RPMI8226 (cell line): ENCODE measurements at regions not wholly inside any gene's neighbourhood (a gene's known extent, or its start where the extent isn't known, plus 50 kb on each side); places are given as distances from the start of the nearest gene placed in this dataset.

Experiments
- DNase-seq: peaks from one replicate; pipeline ENCODE4 v3.0.0-alpha.2; 2015

DNA sequence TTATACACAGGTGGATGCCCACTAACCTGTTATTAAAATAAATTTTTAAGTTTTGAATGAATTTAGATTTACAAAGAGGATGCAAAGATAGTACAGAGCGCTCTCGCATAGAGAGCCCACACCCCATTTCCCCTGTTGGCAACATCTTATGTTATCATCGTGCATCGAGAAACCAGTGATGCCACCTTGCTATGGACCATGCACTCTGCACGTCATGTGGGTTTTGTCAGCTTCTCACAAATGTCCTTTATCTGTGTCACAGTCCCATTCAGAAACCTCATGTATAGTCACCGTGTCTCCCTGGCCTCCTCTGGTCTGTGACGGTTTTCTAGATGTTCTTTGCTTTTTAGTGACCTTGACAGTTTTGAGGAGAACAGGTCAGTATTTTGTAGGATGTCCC, 60.0 kb downstream of the ING1 start:
- DNase-seq: no peak

DNA sequence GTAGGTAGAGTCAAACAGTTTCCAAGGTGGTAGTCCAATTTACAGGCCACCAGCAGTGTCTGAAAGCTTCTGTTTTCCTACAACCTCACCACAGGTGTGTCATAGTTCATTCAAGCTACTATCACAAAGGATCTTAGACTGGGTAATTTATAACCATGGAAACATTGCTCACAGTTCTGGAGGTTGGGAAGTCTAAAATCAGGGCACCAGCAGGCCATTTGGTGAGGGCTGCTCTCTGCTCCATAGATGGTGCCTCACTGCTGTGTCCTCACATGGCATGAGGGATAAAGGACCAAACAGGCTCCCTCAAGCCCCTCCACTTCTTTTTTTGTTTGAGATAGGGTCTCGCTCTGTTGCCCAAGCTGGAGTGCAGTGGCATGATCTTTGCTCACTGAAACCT, 60.6 kb downstream of the ING1 start:
- no peak for DNase-seq

DNA sequence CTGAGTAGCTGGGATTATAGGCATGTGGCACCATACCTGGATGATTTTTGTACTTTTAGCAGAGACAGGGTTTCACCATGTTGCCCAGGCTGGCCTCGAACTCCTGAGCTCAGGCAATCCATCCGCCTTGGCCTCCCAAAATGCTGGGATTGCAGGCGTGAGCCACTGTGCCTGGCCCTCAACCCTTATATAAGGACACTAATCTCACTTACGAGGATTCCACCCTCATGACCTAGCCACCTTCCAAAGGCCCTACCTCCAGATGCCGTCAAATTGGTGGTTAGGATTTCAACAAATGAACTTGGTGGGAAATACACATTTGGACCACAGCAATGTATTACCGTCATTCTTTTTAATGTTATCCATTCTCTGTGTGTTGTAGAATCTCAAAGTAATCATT, 61.0 kb downstream of the ING1 start:
- DNase-seq: no peak

DNA sequence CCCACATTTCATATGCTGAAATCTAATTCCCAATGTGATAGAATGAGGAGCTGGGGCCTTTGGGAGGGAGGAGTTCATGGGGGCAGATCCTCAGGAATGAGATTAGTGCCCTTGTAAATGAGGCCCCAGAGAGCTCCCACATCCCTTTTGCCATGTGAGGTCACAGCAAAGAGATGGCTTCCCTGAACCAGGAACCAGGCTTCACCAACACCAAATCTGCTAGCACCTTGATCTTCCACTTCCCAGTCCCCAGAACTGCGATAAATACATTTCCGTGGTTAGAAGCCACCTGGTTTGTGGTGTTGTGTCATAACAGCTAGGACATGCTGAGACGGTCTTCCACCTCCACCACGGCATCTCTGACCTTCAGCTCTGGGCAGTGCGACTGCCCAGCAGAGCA, 62.1 kb downstream of the ING1 start:
- DNase-seq: no peak

DNA sequence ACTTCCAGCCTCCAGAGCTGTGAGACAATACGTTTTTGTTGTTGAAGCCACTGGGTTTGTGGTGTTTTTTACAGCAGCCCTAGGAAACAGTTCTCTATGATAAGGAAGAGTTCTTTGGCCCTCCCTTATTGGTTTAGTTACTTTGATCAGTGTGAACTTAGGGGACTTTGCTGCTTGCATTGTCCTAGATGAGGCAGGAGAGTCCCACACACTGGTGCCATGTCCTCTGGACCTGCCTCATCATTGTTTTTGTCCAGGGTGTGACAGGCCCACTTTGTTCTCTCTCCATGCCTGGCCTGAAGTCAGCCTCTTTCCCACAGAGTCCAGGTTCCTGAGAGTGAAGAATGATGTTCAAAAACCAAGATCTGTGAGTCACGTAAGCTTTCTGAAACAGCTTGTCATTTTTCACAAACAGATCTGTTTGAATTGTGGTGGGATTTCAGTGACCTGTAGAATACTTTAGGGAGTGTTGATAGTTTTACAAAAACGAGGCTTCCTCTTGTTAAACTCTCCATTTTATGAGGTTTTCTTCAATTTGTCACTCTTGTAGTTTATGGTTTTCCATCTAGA, 63.8 kb downstream of the ING1 start:
- DNase-seq: no peak

DNA sequence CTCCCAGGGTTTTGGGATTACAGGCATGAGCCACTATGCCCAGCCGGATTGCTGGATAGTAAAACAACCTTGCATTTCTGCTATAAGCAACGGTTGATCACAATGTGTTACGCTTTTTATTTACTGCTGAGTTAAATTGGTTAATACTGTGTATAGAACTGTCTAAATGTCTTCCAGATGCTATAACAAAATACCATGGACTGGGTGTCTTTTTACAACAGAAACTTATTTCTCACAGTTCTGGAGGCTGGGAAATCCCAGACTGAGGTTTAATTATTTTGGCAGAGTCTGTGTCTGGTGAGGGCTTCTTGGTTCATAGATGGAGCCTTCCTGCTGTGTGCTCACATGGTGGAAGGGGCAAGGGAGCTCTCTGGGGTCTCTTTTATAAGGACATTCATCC, 65.5 kb downstream of the ING1 start:
- no peak for DNase-seq

DNA sequence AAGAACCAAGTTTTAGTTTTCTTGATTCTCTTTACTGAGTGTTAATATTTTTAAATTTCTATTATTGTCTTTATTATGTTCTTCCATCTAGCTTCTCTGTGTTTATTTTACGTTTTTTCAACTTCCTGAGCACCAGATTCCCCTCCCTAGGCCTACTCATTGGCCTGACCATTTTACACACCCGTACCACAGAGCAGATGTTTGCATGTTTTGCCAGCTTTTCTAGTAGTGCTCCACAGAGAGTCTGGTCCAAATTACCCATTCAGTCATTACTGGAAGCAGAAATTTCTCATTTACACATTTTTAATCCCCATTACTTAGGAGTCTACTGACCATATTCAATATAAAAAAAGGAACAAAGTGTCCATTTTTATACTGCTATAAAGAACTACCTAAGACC, 66.9 kb downstream of the ING1 start:
- DNase-seq: no peak

DNA sequence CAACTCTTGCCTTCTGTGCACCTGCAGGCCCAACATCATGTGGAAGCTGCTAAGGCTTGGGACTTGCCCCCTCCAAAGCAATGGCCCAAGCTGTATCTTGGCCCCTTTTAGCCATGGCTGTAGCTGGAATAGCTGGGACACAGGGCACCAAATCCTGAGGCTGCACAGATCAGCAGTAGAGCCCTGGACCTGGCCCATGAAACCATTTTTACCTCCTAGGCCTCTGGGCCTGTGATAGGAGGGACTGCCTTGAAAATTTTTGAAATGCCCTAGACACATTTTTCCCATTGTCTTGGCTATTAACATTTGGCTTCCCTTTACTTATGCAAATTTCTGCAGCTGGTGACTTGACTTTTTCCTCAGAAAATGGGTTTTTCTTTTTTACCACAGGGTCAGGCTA, 68.7 kb downstream of the ING1 start:
- no peak for DNase-seq

DNA sequence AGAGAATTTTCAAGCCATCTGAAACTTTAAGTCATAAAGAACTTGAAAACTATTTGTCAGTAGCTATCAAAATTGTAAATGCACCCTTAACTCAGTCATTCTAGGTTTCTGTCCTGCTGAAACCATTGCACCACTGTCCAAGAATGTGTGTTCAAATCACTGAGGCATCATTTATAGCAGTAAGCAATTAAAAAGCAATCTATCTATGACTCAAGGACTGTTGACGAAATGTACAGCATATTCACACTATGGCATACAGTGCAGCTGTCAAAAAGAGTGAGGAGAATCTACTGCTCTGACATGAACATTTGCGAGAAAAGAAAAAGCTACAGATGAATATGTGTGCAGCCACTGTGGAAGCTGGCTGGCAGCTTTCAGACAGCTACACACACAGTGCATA, 71.2 kb downstream of the ING1 start:
- DNase-seq: no peak

DNA sequence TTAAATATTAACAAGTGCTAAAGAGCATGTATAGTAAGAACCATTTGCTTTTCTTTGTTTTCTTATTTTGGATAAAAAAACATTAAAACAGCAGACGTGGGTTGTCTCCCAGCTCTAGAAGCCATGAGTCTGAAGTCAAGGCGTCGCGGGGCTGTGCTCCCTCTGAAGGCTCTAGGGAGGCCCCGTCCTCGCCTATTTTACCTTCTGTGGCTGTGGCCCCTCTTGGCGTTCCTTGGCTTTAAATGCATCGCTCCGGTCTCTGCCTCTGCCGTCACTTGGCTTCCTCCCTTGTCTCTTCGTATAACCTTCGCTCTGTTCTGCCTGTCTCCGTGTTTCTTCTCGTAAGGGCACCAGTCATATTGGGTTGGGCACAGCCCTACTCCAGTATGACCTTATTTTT, 75.3 kb downstream of the ING1 start:
- DNase-seq: no peak

DNA sequence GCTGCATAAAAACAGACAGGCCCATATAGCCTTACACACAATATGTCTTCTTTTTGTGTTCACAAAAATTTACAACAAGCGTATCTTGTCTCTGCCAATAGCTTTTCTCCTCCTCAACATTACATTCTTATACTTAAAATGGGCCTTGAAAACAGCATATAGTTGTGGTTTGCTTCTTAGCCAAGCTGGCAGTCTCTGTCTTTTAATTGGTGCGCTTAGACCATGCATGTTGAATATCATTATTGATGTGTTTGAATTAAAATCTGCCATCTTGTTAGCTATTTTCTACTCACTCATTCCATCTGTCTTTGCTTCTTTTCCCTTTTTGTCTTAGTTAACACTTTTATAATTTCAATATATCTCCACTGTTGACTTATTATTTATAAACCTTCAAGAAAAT, 76.4 kb downstream of the ING1 start:
- no peak for DNase-seq

DNA sequence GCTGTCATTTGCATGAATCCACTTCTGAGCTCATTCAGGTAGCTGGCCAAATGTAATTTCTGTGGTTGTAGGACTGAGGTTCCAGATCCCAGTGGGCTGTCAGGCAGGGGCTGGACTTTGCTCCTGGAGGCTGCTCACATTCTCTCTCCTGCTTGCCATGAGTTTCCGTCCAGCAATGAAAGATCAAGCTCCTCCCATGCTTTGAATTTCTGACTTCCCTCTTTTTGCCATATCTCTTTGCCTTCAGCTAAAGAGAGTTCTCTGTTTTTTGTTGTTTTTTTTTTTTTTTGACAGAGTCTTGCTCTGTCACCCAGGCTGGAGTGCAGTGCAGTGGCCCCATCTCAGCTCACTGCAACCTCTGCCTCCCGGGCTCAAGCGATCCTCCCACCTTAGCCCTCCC, 76.9 kb downstream of the ING1 start:
- DNase-seq: no peak

DNA sequence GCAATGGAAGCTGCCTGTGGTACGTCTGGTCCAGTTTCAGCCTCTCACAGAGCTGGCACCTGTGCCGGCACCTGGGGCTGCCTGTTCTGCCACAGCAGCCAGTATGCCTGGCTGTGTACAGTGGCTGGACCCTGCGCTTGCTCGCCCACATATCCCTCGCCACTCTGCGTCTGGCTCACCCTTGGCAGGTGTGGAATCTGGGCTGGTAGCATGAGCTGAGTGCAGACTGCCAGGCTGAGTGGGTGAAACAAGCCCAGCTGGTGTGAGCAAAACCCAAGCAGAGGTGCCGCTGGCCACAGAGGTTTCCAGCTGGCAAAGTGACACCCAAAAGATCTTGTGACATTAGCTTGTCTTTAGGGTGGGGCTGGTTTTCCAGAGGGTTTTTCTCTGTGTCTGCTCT, 80.7 kb downstream of the ING1 start:
- no peak for DNase-seq

DNA sequence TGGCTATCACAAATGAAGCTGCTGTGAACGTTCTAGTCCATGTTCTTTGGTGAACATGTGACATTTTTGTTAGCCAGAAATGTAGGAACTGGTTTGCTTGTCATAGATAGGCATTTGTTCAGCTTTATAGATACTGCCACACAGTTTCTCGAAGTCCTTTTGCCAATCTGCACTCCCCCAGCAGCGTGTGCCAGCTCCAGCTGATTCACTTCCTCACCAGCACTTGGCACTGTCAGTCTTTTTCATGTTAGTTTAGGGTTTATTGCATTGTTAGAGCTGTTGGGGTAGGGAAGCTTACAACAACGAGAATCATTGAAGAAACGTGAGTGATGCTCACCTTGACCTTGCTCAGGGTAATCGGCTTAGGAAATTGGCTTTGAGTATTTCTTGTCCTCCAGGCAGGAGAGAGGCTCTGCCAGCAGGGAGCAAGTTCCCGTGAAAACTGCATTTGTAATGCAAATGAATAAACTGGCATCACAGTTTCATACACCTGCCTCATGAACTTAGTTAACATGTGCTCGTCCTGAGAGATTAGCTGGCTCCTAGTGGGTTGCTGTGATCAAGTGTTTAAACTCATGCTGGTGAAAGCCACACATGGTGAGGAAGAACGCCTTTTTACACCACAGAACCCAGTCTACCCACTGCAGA, 83.9 kb downstream of the ING1 start:
- DNase-seq: no peak

DNA sequence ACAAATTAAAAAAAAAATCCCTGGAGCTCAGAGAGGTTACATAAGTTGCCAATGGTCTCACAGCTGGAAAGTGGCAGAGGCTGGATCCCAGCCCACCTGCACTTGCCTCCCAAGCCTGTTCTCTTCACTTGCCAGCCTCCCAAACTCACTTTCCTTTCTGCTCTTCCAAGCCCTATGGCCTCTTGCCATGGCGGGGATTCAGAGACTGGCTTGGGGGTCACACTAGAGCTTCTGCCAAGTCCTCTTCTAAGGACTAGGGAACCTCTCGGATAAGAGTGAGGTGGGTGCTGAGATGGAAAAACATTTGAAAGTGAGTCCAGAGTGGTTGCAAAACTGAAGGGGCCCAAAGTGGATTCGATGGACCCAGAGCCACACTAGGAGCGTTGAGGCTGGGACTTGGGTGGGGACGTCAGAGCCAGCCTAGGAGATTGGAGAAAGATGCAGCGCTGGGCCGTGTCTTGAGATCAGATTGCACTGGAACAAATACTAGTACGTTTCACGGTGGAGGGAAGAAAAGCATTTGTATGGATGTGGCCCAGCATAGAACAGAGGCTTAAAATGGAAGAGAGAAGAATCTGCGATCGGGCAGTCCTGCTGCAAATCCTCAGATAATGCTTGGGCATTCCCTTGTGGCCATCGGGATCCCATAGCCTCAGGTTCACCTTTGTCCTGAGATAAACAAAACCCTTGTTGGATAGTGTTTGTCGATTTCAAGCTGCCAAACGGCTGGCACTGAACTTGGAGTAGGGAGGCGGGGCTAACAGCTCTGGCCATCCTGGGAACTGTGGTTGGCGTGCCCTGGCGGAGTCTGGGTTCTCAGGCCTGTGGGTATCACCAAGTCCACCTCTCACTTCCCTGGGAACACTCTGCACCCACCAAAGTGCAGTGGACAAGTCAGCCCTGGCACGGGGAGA, 84.8 kb downstream of the ING1 start:
- no peak for DNase-seq

DNA sequence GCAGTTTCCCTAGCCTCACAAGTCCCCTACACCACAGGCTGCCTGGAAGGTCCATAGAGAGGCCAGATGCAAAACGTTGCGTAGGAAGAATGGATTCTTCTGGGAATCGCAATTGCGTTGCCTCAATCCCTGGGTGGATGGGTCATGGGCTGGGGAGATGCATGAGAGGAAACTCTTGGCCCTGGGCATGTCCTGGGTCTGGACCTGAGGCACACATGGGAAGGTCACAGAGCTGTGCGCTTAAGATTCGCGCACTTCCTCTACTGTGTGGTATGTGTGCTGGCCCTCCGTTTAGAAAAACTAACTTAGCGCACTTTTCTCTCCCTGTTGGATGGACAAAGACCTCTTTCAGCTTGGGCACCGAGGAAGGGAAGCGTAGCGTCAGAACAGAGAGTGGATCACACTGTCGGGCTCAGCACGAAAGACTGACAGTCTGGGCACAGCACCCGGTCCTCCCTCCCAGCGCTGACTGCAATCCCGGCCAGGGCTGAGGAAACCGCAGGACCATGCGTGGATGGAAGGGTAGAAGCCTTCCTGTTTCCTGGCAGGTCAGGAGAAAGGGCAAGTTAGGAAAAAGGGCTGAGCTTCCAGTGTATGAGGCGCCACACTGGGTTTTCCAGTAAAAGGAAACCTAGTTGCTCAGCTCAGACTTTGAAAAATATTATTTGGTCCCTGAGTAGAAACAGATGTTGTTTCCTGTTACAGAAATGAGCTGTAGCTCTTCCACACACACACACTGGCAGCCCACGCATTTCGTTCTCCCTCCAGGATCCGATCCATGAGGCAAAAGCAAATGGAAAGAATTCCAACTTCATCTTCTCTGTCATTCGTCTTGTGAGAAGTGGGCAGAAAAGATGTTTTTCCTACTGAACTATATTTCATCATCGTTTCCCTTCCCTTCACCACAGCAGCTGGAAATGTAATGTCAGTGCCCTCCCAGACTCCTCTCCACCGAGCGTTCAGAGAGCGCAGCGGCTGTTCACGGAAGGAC, 86.0 kb downstream of the ING1 start:
- no peak for DNase-seq

DNA sequence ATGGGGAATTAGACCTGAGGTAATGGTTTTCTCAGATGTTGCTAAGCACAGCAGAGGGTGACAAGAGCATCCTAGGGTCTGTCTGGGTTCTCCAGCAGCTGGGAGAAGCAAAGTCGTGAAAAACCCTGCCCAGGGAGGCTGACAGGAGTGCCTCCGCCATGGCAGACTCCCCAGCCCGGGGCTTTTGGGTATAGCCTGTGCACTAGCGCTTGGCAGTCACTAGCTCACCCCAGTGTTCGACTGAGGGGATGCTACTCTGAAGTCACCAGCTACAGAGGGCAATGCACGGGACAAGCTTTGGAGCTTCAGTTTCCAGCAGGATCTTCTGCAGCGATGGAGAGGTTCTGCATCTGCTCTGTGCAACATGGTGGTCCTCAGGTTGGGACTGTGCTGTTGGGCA, 87.5 kb downstream of the ING1 start:
- DNase-seq: no peak

DNA sequence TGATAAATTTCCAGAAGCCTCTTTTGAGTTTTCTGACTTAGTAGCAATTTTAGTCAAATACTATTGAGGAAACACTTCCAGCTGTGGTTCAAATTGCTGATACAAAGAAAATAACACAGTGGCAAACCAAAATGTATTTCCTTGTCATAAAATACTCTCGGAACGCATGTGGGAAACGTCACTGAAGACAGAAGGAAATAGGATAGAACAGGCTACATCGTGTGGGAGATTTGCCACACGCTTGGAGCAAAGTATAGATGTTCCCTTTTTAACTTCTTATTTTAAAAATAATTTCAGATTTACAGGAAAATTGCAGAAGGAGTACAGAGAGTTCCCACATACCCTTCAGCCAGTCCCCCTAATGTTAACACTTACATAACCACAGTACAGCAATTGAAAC, 88.8 kb downstream of the ING1 start:
- DNase-seq: no peak

DNA sequence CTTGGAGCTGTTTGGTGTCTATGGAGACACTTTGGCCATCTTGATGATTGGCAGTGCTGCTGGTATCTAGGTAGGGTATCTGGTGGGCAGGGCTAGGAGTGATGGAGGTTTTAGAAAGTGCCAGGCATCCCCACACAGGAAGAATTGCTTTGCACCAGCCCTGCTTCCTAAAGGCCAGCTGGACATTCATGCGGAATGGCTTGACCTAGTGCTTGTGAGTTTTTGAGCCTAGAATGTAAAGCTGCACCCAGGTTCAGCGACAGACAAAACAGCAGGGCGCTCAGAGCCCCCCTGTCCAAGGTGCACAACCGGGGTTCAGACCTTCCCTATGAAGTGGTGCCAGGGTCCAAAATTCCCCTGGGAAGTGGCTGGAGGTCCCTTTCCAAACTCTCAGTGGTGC, 93.1 kb downstream of the ING1 start:
- DNase-seq: no peak

DNA sequence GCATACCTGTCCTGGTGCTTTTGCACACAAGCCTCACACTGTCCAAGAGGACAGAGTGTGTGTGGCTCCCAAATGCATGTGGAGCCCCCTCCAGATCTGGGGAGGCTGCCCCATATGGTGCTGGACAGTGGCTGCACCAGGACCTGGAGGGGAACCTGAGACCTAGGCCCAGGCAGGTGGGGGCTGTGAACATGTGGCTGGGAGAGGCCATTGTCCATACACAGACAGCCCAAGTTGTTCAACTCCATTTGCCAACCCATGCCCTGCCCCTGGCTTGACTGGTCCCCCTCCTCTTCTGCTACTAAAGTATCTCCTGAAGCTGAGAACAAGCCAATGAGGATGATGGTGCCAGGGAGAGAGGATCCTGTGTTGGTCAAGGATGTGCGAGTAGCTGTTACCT, 94.0 kb downstream of the ING1 start:
- DNase-seq: no peak

DNA sequence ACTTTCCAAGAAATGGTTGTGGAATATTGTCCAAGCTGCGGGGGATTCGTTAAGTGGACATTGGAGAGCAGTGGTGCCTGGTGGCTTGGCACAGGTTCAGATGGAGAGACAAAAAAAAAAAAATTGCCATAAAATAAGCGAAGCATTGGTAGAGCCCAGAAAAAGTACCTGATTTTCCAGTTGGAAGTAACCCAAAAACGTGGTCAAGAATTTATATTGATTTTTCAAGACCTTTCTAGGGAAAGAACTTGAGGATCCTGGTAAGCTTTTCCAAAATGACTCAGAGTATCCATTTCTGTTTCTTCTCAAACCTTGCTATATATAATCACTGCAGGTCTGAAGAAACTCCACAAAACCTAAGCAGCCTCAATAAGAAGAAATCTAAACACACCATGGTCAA, 94.6 kb downstream of the ING1 start:
- DNase-seq: no peak

DNA sequence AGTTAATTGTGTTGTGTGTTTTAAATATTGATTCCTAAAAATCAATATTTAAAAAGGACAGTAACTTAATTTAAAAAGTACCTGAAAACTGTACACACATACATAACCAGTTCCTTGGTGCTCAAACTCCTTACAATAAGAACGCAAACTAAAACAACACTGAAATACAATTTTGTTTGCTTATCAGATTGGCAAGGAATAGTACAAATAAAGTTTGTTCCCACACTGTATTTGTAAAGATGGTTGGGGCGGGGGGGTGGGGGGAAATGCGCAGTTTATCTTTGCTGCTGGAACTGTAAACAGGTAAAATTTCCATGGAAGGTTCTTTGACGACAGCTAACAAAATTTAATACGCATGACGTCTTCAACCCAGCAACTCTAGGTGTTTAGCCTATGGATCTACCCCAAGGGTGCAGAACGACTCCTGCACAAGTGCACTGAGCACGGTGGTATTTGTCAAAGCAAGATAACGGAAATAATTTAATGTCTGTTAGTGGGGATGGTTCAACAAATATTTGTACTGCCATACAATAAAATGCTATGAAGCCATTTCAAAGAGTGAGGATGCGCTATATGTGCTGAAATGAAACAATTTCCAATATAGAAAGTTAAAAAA, 96.5 kb downstream of the ING1 start:
- no peak for DNase-seq
